ENCODE measurements at regions not wholly inside any gene's neighbourhood (a gene's known extent, or its start where the extent isn't known, plus 50 kb on each side); places are given as distances from the start of the nearest gene placed in this dataset.

DNA sequence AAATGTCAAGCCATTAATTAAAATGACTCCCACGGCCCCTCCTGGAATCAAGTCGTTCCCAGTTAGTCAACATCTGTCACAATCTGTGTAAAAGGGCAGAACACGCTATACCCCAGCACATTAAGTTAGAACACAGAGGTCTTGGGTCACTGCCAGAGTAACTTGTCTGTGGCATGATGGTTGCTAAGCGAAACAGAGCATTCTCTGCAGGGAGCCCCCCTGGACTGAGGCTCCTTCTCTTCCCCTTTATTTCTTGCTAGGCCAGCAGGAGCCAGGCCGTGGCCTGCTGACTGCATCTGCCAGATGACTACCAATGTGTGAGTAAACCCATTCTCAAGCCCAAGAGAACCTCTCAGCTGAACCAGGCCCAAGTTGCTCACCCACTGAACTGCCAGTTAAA, 51.9 kb upstream of the ZBED3 start:
- no TSS peak for BruUV-seq (replicated peaks)

More for the DNA sequence above, 51.9 kb upstream of the ZBED3 start:
- TF ChIP-seq, protein P1, sequence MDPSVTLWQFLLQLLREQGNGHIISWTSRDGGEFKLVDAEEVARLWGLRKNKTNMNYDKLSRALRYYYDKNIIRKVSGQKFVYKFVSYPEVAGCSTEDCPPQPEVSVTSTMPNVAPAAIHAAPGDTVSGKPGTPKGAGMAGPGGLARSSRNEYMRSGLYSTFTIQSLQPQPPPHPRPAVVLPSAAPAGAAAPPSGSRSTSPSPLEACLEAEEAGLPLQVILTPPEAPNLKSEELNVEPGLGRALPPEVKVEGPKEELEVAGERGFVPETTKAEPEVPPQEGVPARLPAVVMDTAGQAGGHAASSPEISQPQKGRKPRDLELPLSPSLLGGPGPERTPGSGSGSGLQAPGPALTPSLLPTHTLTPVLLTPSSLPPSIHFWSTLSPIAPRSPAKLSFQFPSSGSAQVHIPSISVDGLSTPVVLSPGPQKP (IDR thresholded peaks at IDR 0.05; ENCODE audit: borderline replicate concordance, low read depth, low read length) = no peak
- no peak for TF ChIP-seq FOS (IDR thresholded peaks at IDR 0.05; ENCODE audit: low read depth, low read length)
- TF ChIP-seq MAFK (IDR thresholded peaks at IDR 0.05; ENCODE audit: low read depth, low read length) = no peak
- TF ChIP-seq POLR2A (IDR thresholded peaks at IDR 0.05; ENCODE audit: low read depth, low read length) = no peak
- no peak for TF ChIP-seq RCOR1 (IDR thresholded peaks at IDR 0.05; ENCODE audit: insufficient replicate concordance, low read length)
- no peak for TF ChIP-seq MXI1 (IDR thresholded peaks at IDR 0.05; ENCODE audit: borderline replicate concordance, low read depth, low read length)
- TF ChIP-seq RFX5 (IDR thresholded peaks at IDR 0.05; ENCODE audit: low read depth, low read length) = no peak
- TF ChIP-seq, protein P2, sequence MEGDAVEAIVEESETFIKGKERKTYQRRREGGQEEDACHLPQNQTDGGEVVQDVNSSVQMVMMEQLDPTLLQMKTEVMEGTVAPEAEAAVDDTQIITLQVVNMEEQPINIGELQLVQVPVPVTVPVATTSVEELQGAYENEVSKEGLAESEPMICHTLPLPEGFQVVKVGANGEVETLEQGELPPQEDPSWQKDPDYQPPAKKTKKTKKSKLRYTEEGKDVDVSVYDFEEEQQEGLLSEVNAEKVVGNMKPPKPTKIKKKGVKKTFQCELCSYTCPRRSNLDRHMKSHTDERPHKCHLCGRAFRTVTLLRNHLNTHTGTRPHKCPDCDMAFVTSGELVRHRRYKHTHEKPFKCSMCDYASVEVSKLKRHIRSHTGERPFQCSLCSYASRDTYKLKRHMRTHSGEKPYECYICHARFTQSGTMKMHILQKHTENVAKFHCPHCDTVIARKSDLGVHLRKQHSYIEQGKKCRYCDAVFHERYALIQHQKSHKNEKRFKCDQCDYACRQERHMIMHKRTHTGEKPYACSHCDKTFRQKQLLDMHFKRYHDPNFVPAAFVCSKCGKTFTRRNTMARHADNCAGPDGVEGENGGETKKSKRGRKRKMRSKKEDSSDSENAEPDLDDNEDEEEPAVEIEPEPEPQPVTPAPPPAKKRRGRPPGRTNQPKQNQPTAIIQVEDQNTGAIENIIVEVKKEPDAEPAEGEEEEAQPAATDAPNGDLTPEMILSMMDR (conservative IDR thresholded peaks at IDR 0.05; ENCODE audit: low read depth, low read length) = no peak
- TF ChIP-seq, protein P3, sequence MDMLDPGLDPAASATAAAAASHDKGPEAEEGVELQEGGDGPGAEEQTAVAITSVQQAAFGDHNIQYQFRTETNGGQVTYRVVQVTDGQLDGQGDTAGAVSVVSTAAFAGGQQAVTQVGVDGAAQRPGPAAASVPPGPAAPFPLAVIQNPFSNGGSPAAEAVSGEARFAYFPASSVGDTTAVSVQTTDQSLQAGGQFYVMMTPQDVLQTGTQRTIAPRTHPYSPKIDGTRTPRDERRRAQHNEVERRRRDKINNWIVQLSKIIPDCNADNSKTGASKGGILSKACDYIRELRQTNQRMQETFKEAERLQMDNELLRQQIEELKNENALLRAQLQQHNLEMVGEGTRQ (IDR thresholded peaks at IDR 0.05; ENCODE audit: low read depth, low read length) = no peak
- no peak for TF ChIP-seq SMC3 (IDR thresholded peaks at IDR 0.05; ENCODE audit: low read depth, low read length)
- no peak for TF ChIP-seq NFE2L2 (IDR thresholded peaks at IDR 0.05; ENCODE audit: low read depth, low read length)
- no peak for TF ChIP-seq CEBPB (IDR thresholded peaks at IDR 0.05; ENCODE audit: low read depth, low read length)
- no peak for TF ChIP-seq BHLHE40 (IDR thresholded peaks at IDR 0.05; ENCODE audit: low read depth, low read length)
- no peak for TF ChIP-seq RAD21 (IDR thresholded peaks at IDR 0.05; ENCODE audit: low read length)
- TF ChIP-seq MAZ (IDR thresholded peaks at IDR 0.05; ENCODE audit: borderline replicate concordance, low read depth, low read length) = no peak
- TF ChIP-seq CHD1 (IDR thresholded peaks at IDR 0.05; ENCODE audit: low read depth, low read length) = no peak
- Histone ChIP-seq H3K79me1 (ENCODE audit: low read depth in 1 of 2, low read length in 2 of 2) (no peaks in the 10 kb centered on the region), H3K27me3 (ENCODE audit: control insufficient read depth, insufficient read depth, low read length) (peaks cover 23% of the 10 kb centered on the region), H2BK15ac (ENCODE audit: low read depth, low read length) (0 out of 3 replicates have a peak overlapping the region, but pooled peaks have one; percentile 36), H3K9me1 (ENCODE audit: insufficient read depth, low read length) (0 out of 2 replicates have a peak, but pooled peaks cover 2% of the 10 kb centered on the region), H3K36me3 (ENCODE audit: control insufficient read depth, insufficient read depth, low read length) (no peaks in the 10 kb centered on the region), H2AK9ac (replicated peaks; ENCODE audit: low read depth, low read length, poor library complexity) (no peak overlapping the region), H3K56ac (ENCODE audit: extremely low read depth, insufficient read depth, low read length) (no peak overlapping the region), H2AK5ac (ENCODE audit: low read depth, low read length) (no peak overlapping the region), H2BK5ac (ENCODE audit: low read depth, low read length, poor library complexity, severe bottlenecking) (no peak overlapping the region), H3K14ac (replicated peaks; ENCODE audit: low read depth, low read length) (no peak overlapping the region), H3K23ac (ENCODE audit: low read depth, low read length) (no peak overlapping the region), H4K8ac (ENCODE audit: low read depth in 2 of 2, low read length in 2 of 2) (no peak overlapping the region), H2AFZ (replicated peaks; ENCODE audit: low read length, poor library complexity) (no peak overlapping the region), H3K27ac (ENCODE audit: insufficient read depth, low read length) (no peak overlapping the region), H3K18ac (ENCODE audit: low read depth, low read length) (no peak overlapping the region), H3K9ac (ENCODE audit: low read depth, low read length) (no peak overlapping the region), H4K91ac (ENCODE audit: insufficient read depth, low read depth, low read length) (no peak overlapping the region), H3K4me2 (ENCODE audit: low read depth, low read length) (no peak overlapping the region), H3K9me3 (ENCODE audit: control insufficient read depth, insufficient read depth, low read length) (no peaks in the 10 kb centered on the region), H2BK20ac (ENCODE audit: low read depth, low read length) (no peak overlapping the region), H4K20me1 (ENCODE audit: insufficient read depth, low read length) (no peaks in the 10 kb centered on the region), H3K4ac (ENCODE audit: low read depth, low read length) (peak overlapping the region; percentile 32; the same call in 1 of the 2 replicates), H3K4me3 (ENCODE audit: insufficient read depth, low read depth, low read length) (no peak overlapping the region), H4K5ac (ENCODE audit: low read depth, low read length) (no peak overlapping the region), H2BK120ac (ENCODE audit: low read depth, low read length) (no peak overlapping the region), H3K4me1 (ENCODE audit: control insufficient read depth, insufficient read depth, low read length) (no peaks in the 10 kb centered on the region)
- ChIA-PET POLR2A (ENCODE audit: unreplicated experiment) (no interaction called here), CTCF (no interaction called here)
- in situ Hi-C loops (cut with MboI; ENCODE audit: low sequenced_read_pairs) = no loop called here
- dilution Hi-C loops (cut with HindIII; ENCODE audit: low sequenced_read_pairs, unreplicated experiment) = no loop called here
- intact Hi-C loops (cut with micrococcal nuclease) = no loop called here
- ATAC-seq (ENCODE audit: low read depth) (no peak), DNase-seq (peak; percentile 10)
- WGBS, 2 experiments (ENCODE audit: extremely low coverage in 2 of 2, insufficient read length in 1 of 2) = no CpG with 5 or more reads among the region's 5 CpGs
